Epithelial cell of esophagus (primary cell): ENCODE measurements at regions not wholly inside any gene's neighbourhood (a gene's known extent, or its start where the extent isn't known, plus 50 kb on each side); places are given as distances from the start of the nearest gene placed in this dataset.
"Not testable (repeated sequence)": the region's sequence is repeated elsewhere in the genome, so short reads cannot be mapped to it uniquely, and the experiment has no call there.

Experiments used
- DNase-seq: peaks from one replicate; pipeline ENCODE4 v3.0.0; 2010; ENCODE audit warnings: low read depth
- H3K4me3 ChIP-seq: 2 replicates; pipeline ENCODE4 v1.5.1; 2011; ENCODE audit warnings: mild to moderate bottlenecking, low read length, control low read depth
- TF ChIP-seq, protein P1 (sequence below): IDR thresholded peaks from 2 replicates; pipeline ENCODE4 v1.5.1; 2011; ENCODE audit warnings: low read depth, mild to moderate bottlenecking, low read length, control low read depth, inconsistent platforms; ENCODE audit not compliant: insufficient read depth; ENCODE audit errors: missing control alignments

DNA sequence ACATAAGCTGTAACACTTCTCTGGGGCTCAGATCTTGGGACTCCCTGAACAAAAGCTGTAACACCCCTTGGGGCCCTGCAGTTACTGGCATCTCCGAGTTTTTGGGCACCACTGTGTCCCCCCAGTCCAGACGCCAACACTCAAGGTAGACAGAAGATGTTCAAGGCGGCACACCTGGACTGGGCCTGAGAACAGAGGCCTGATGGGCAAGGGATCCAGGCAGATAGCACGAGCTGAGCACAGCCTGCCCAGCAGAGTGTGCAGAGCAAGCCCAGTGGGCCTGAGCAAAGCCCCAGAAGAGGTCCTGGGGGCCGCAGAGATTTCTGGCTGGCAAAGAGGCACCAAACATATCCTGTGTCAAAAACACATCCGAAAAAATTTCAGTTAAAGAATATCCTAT, 1163.3 kb upstream of the PRR20A start:
- H3K4me3 ChIP-seq = no peak overlapping the region
- TF ChIP-seq, protein P1, sequence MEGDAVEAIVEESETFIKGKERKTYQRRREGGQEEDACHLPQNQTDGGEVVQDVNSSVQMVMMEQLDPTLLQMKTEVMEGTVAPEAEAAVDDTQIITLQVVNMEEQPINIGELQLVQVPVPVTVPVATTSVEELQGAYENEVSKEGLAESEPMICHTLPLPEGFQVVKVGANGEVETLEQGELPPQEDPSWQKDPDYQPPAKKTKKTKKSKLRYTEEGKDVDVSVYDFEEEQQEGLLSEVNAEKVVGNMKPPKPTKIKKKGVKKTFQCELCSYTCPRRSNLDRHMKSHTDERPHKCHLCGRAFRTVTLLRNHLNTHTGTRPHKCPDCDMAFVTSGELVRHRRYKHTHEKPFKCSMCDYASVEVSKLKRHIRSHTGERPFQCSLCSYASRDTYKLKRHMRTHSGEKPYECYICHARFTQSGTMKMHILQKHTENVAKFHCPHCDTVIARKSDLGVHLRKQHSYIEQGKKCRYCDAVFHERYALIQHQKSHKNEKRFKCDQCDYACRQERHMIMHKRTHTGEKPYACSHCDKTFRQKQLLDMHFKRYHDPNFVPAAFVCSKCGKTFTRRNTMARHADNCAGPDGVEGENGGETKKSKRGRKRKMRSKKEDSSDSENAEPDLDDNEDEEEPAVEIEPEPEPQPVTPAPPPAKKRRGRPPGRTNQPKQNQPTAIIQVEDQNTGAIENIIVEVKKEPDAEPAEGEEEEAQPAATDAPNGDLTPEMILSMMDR = no peak
- no peak for DNase-seq

GRCh38 chr13:55981381-55981780, 1159.3 kb upstream of the PRR20A start:
- no peak for DNase-seq
- no peak overlapping the region for H3K4me3 ChIP-seq
- TF ChIP-seq, protein P1 = no peak

DNA sequence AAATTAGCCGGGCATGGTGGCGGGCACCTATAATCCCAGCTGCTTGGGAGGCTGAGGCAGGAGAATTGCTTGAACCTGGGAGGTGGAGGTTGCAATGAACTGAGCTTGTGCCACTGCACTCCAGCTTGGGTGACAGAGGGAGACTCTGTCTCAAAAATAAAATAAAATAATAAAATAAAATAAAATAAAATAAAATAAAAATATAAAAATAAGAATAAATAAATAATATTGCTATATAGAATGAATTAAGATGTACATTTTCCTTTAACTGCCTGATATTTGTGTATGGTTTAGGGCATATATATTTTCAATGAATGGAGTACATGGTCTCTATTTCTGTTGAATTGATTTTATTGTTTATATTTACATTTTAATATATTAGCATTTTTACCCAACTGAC, 1156.7 kb upstream of the PRR20A start:
- DNase-seq, H3K4me3 ChIP-seq: not testable (repeated sequence)

DNA sequence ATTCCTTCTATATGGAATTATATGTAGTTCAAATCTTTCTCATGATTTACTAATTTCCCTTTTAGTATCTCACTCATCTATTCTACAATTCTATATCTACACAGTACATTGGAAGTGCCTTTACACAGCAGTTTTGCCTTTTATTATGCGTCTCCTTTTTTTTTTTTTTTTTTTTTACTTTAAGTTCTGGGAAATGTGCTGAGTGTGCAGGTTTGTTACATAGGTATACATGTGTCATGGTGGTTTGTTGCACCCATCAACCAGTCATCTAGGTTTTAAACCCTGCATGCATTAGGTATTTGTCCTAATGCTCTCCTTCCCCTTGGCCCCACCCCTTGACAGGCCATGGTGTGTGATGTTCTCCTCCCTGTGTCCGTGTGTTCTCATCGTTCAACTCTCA, 1150.1 kb upstream of the PRR20A start:
- no peak overlapping the region for H3K4me3 ChIP-seq
- no peak for DNase-seq
- TF ChIP-seq, protein P1 = no peak

DNA sequence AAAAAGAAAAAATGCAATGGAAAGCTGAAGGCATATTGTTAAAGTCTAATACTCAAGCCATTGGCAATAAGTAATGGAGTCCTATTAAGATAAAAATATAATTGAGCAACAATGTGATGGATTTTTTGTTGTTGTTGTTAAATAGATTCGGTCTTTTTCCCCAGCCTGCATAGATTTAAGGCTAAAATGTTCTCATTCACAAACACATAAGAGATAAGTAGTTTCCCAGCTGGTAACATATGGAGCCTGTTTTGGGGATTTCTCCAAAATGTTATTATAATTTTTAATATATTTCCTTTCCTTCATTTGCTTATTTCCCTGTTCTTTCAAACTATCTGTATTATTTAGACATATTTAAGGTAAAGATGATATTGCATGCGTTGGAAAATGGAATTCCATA, 1149.1 kb upstream of the PRR20A start:
- H3K4me3 ChIP-seq = no peak overlapping the region
- no peak for DNase-seq
- TF ChIP-seq, protein P1 = no peak

DNA sequence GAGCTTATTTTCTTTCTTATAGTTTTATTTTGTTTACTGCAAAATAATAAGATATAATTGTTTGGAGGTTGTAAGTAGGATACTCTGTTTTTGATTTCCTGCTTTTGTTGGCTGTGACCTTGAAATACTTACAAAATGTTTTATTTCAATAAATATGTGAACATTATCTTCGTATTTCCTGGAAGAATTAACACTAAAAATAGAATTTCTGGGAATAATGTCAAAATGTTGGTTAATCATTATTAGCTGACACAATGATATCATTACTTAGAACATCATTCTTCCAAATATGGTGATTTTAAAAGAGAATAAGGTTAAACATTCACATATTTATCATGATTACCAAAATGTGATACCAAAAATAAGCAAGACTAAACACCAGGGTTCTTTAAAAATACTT, 1148.6 kb upstream of the PRR20A start:
- DNase-seq = no peak
- H3K4me3 ChIP-seq = no peak overlapping the region
- TF ChIP-seq, protein P1 = no peak

DNA sequence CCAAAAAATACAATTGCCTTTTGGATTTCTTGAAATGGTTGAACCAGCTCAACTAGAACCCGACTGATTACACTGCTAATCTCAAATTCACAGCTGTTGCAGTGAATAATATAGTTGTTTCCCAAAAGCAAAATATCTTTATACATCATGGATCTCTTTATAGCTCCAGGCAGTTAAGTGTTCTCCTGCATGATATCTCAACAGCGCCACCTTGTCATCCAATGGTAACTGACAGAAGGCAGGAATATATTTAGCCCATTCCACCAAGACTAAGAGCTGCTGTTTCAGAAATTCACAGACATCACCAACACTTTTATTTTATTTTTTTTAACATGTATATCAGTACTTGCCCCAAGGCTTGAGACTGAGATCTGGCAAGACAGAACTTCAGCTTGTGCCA, 1141.0 kb upstream of the PRR20A start:
- TF ChIP-seq, protein P1 = no peak
- no peak for DNase-seq
- H3K4me3 ChIP-seq = no peak overlapping the region

DNA sequence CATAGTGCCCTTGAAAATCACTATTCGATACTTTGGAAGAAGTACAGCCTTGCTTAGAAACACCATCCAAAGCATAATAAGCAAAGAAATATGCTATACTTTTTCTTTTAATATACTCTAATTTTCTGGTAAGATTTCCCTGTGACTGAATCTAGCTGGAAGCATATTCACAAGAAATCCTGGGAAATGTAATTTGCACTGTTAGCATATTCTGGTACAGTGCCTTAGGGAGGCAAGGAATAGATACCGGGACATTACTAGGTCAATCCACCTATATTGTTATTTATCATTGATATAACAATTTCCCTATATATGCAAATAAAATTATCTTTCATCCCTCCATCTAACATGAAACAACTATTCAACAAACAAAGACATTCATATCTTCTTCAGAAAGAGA, 1131.3 kb upstream of the PRR20A start:
- TF ChIP-seq, protein P1 = no peak
- H3K4me3 ChIP-seq = no peak overlapping the region
- no peak for DNase-seq
